ENCODE measurements at regions not wholly inside any gene's neighbourhood (a gene's known extent, or its start where the extent isn't known, plus 50 kb on each side); places are given as distances from the start of the nearest gene placed in this dataset.
"Not testable (repeated sequence)": the region's sequence is repeated elsewhere in the genome, so short reads cannot be mapped to it uniquely, and the experiment has no call there.

GRCh38 chr1:181173761-181174447 lies 85.4 kb downstream of the IER5 start:
- DNase-seq = no peak

- no peak for DNase-seq
Measured at GRCh38 chr1:181174861-181175260, 86.4 kb downstream of the IER5 start.

GRCh38 chr1:181175356-181175910 lies 86.9 kb downstream of the IER5 start:
- DNase-seq = no peak

GRCh38 chr1:181175955-181176354 lies 87.5 kb downstream of the IER5 start:
- no peak for DNase-seq

GRCh38 chr1:181178241-181178879 lies 89.9 kb downstream of the IER5 start:
- no peak for DNase-seq

GRCh38 chr1:181179279-181179986 lies 90.9 kb downstream of the IER5 start:
- DNase-seq = no peak

GRCh38 chr1:181179987-181180365 lies 91.5 kb downstream of the IER5 start:
- DNase-seq = peak; percentile 39

- no peak for DNase-seq
Measured at GRCh38 chr1:181180407-181181031, 92.0 kb downstream of the IER5 start.

- DNase-seq = no peak
Measured at GRCh38 chr1:181181792-181182585, 93.5 kb downstream of the IER5 start.

GRCh38 chr1:181184621-181185020 lies 96.1 kb downstream of the IER5 start:
- no peak for DNase-seq

GRCh38 chr1:181185461-181185860 lies 97.0 kb downstream of the IER5 start:
- no peak for DNase-seq

GRCh38 chr1:181186133-181186532 lies 97.6 kb downstream of the IER5 start:
- DNase-seq = not testable (repeated sequence)

- DNase-seq = no peak
Measured at GRCh38 chr1:181187337-181188126, 99.0 kb downstream of the IER5 start.

GRCh38 chr1:181189245-181189644 lies 100.7 kb downstream of the IER5 start:
- no peak for DNase-seq

GRCh38 chr1:181189691-181190363 lies 101.3 kb downstream of the IER5 start:
- peak; percentile 41 for DNase-seq

- no peak for DNase-seq
Measured at GRCh38 chr1:181190364-181191035, 102.0 kb downstream of the IER5 start.

GRCh38 chr1:181191494-181192040 lies 103.1 kb downstream of the IER5 start:
- DNase-seq = no peak

GRCh38 chr1:181192316-181192715 lies 103.8 kb downstream of the IER5 start:
- no peak for DNase-seq

- no peak for DNase-seq
Measured at GRCh38 chr1:181202986-181203555, 114.6 kb downstream of the IER5 start.

- no peak for DNase-seq
Measured at GRCh38 chr1:181204530-181204929, 116.0 kb downstream of the IER5 start.

All from fibroblast of skin of right quadriceps (primary cell).